ENCODE measurements at regions not wholly inside any gene's neighbourhood (a gene's known extent, or its start where the extent isn't known, plus 50 kb on each side); places are given as distances from the start of the nearest gene placed in this dataset.

DNA sequence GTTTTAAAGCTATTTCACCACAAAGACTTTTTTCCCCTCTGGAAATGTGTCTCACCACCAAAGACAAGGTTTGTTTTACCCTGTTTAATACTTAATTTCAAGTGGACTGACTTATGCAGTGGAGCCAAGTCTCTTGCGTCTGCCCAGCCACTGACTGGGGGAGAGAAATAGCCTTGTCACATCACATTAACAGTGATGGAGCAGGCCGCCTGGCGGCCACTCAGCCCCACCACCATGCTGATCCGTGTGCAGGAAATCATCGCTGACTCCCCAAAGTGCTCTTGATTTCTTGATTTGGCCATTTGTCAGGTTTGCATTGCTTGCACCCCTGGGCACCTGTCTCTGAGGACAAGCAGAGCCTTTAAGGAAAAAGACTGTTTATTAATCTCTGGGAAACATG lies 334.1 kb downstream of the GLRX3 start:
- no peak for DNase-seq

DNA sequence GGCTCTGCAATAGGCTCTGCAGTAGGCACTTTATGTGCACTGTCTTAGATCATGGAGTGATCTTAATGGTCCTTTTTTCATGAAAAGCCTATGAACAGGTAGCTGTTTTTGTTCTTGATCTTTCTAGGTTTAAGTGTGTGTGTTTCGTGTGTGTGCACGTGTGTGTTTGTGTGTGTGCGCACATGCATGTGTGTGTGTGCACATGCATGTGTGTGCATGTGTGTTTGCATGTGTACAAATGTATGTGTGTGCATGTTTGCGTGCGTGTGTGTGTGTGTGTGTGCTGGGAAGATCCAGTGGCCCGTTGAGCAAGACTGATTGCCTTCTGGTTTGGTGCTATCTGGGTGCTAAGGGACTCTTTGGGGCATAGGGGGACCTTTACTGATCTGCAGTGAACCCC lies 334.8 kb downstream of the GLRX3 start:
- no peak for DNase-seq

DNA sequence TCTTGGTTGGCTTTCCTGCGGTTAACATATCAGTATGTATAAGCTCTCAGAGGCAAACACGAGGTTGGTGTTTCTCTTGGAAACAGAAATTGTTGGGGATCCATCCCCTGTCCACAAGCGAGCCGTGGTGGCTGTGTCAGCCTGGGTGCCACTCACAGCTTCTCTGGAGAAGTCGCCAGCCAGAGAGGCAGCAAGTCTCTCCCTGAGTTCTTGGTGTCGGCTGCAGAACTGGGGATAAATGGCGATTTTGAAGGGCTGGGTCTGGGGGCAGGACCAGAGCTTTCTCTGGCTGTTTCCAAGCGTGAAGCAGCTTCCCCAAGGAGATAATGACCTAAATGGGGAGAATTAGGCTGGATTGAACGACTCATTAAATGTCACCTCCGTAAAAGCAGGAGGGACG lies 335.3 kb downstream of the GLRX3 start:
- no peak for DNase-seq

DNA sequence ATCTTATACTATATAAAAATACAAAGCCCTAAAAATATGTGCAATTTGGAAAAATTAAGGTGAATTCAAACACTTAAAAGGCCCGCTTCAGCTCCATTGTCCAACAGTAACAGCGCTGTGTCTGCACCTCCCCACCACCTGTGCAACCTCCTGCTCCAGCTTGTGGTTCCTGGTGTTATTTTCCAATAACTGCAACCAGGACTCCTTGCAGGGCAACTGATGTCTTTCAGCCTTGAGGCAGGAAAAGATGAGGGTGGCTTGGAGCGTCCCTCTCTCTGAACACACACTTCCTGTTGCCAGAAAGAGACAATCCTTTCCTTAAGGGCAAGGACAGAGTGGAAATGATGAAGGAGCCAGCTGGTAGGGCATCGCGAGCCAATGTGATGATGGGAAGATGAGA lies 336.0 kb downstream of the GLRX3 start:
- no peak for DNase-seq

DNA sequence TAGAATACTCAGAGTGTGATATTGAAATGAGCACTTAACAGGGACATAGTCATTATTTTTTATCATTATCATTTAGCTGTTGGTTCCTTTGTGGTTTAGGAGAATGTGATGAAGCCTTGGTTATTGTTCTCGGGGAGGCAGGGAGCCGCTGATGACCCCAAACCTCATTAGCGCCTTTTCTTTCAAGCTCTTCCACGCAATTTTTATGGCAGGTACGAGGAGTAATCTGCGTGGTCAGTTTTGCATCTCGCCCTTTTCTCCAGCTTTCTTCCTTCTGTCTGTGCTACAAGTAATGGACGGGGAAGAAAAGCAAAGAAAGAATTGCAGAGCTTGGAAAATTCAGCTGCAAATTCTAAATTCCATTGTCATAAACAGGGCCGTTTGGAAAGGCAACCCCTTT lies 338.4 kb downstream of the GLRX3 start:
- no peak for DNase-seq

DNA sequence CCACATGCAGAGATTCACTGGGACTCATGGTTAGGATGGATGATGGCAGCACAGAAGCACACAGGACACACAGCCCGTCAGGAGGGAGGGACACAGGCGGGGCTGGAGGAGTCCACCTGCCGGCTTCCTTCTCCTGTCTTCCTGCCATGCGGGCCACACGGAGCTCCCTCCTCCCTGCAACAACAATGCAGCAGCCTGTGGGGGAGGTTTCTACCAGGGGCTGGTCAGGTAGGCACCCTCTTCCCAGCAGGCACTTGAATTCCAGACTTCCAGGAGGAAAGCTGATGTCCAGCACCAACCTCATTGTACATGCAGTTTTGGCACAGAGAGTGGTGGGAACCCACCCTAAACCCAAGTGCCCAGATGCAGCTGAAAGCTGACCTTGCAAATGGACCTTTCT lies 341.2 kb downstream of the GLRX3 start:
- DNase-seq: no peak

DNA sequence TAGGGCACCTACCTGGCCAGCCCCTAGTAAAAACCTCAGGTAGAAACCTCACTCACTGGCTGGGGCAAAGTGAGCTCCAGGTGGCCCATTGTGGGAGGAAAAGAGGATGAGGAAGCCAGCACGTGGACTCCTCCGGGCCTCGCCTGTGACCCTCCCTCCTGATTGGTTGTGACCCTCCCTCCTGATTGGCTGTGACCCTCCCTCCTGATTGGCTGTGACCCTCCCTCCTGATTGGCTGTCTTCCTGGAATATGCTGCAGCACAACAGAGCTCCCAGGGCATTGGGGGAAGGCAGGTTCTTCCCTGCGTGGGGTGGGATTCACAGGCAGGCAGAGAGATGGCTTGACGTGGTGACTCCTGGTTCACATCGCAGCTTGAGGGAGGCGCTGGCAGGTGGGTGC lies 343.0 kb downstream of the GLRX3 start:
- no peak for DNase-seq

DNA sequence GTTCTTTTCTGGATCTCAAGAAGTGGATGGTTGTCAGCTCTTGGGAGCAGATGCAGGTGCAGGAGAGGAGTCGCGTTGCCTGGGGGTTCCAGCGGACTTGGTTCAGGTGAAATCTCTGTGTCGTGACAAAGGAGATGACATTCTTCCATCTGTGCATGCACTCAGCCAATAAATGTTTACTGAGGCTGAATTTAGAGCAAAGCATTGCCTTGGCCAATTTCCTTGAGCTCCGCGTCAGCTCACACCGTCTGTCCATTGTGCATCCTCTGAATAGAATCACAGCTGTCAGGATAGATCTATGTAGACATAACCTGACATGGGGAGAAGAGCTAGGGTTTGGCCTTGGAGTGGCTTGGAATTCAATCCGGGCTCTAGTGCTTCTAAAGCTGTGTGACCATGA lies 343.7 kb downstream of the GLRX3 start:
- no peak for DNase-seq

DNA sequence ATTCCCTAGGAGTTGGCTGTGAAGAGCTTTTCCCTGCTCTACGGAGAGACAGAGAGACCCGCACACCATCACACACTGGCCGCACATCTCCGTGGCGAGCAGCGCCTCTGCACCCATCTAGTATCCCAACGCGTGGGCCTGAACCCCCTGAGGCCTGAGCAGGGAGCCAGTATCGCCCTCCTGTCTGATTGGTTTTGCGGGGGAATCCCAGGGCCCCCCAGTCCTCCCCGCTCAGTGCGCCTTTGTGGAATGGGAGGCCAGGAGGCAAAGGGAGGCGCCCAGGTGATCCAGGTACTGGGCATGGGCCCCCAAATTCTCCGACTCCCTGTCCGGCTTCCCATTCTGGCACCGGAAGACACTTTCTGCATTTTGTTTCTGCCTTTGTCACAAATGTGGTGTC lies 344.3 kb downstream of the GLRX3 start:
- no peak for DNase-seq

DNA sequence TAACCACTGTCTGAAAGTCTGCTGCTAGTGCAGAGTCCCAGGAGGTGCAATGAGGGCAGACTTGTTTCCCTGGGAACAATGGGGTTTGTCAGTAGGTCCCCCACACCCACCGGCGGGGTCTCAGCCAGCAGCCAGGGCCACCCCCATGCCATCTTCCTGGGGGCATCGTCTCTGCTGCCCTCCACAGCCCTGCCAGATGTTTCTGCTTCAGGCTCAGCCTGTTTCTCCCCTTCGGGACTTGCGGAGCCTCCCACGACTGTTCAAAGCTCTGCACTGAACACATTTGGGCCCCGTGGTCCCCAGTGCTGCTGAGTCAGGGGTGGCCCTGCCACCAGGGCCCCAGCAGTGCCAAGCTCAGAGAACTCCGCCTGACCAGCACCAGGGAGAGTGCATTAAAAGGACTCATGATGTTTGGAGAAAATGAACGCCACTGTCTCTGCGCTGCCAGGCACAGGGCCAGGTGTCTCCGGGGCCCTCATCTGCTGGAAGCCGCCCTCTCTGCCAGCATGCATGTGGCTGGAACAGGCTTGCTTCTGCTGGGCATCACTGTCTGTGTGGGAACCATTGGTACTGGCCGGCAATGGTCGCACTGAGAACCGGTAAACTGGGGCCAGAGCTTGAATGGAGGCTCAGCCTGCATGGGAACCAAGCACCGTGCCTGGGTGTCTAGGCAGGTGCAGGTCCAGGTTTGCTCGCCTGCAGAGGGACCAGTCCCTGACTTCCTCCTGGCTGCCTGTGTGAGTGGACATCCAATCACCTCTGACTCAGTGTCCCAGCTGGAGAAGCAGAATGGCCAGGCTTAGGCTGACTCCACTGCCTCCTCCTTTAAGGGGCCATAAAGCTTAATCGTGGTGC lies 345.1 kb downstream of the GLRX3 start:
- DNase-seq: no peak

DNA sequence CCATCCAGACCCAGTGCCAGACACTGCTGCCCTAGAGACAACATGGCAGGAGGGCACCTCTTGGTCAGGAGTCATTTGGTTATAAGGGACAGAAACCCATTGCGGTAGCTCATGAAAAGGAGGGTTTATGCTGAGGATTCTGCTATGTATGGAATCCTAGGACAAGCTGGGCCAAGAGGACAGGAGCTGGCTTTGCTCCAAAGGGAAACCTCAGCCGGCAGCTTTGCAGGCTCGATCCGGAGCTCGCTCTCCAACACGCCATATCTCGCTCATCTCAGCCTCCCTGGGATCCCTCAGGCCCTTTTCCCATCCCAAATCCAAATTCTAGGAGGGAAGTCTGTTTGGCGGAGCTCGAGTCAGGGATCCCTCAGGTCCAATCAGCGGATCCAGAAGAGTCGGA lies 345.7 kb downstream of the GLRX3 start:
- no peak for DNase-seq

DNA sequence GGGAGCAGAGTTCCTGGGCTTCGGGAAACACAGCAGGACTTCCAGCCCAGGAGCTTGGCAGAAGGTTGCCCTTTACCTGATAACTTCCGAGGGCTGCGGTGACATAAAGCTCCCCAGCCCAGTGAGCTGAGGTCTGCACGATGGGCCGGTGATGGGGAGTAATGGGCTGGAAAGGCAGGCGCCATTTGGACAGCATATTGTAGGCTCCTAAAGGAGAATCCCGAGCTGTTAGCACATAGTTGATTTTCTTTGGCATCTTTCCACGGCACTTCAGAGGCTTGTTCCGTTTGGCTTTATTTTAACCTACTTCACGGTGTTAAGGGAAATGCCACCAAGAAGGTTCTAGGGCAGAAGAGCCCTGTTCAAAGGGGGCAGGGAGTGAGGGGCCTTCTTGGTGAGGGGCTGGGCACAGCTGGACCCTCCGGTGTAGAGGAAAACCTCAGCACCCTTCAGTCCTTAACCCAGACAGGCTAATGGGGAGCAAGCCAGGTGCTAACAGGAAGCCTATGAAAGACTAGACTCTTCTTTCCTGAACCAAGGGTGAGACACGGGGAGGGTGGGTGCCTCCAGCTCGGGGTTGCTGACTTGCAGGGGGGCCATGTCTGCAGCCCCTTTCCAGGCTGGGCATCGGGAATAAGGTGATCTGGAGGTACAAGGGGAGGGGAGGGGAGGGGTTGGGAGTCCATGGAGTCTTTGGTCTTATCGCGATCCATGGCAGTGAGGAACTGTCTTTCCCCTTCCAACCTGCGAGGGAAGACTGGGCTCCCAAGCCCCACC lies 347.7 kb downstream of the GLRX3 start:
- DNase-seq: no peak

DNA sequence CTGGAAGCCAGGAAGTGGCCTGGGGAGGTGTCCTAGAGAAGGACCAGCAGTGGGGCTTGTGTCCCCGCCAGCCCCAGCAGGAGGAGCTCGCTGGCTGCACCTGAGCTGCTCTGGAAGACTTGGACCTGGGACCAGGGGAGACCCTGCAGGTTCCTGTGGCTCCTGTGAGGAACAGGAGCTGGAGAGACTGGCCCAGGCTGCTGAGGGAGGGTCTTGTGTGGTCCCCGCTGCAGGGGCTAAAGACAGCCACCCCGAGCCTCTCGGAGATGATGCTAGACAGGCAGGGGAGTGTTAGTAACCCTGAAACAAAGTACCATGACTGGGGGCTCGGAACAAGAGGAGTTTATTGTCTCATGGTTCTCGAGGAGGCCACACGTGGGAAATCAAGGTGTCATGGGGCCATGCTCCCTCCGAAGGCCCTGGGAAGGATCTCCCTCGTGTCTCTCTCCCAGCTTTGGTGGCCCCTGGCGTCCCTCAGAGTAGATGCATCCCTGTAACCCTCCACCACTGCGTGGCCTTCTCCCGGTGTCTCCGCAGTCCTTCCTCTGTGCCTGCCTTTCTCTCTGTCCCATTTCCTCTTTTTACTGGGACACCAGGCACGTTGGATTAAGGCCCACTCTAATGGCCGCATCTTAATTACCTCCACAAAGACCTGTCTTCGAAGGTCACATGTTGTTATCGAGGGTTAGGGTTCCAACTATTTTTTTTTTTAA lies 348.4 kb downstream of the GLRX3 start:
- no peak for DNase-seq

DNA sequence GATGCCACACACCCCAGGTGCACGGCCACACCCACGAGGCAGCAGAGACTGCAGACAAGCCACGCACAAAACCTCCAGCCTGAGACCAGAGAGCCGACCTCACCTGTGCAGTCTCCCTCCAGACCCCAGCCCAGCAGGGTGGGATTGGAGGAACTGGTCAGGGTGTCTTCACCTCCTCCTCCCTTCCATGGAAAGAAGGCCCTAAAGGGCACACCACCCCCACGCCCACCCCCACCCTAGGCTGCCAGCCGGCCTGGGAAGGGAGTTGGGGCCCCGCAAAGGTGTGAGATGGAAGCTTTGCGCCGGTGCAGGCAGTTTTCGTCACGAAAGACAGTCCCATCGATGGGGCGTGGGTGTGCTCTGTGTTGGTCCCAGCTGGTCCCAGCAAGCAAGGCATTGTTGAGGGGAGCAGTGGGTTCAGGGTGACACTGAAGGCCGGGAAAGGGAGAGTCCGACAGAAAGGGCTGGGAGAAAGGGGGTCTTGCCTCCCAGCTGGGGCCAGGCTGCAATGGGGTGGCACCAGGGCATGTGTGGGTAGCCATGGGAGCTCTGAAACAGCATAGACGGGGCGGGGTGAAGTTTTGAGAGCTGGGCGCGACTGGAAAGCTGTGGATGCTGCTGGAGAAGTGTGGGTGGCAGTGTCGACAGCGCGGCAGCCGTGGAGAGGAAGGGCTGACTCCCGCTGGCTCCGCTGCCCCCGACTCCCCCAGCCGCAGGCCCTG lies 349.2 kb downstream of the GLRX3 start:
- DNase-seq: no peak

DNA sequence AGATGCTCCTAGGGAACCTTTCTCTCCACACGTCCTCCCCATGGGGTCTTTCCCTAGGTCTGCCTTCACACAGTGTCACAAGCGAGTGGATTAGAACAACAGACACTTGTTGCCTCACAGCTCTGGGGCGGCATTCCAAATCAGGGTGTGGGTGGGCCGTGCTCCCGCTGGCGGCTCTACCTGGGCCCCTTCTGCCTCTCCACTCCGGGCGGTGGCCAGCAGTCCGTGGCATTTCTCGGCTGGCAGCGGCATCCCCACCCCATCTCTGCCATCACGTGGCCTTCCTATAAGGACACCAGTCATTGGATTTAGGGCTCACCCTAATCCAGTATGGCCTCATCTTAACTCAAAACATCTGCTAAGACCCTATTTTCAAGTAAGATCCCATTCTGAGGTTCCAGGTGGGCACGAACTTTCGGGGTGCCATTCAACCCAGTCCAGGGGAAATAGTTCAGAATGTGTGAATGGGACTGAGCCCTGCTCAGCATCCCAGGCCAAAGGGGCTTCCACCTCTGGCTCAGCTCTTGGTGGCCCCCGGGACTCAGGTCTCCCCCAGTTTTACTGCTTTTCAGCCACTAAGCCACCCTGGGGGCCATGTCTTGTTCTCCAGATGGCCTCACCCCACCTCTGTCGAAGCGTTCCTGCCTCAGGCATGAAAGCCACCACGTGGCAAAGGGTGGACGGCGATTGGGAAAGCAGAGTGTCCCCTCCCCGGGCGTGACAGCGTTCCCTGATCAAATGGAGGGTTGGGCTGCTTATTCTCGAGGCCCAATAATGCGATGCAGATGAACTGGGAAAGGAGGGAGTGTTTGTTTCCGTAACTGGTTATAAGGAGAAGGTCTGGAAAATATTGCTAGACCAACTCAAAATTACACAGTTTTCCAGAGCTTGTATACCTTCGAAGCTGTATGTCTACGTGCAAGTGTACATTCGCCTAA lies 350.0 kb downstream of the GLRX3 start:
- DNase-seq: no peak

DNA sequence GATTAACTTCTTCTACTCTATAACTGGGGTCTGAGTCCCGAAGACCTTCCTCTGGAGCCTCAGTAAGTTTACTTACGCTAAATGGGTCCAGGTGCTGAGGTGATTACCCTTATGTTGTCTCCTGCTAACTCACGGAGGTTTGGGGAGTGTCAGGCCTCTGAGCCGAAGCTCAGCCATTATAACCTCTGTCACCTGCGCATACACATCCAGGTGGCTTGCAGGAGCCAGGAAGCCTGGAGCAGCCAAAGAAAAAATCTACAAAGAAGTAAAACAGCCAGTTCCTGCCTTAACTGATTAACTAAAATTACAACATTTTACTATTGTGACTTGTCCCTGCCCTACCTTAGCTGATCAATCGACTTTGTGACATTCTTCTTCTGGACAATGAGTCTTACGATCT lies 350.7 kb downstream of the GLRX3 start:
- no peak for DNase-seq

DNA sequence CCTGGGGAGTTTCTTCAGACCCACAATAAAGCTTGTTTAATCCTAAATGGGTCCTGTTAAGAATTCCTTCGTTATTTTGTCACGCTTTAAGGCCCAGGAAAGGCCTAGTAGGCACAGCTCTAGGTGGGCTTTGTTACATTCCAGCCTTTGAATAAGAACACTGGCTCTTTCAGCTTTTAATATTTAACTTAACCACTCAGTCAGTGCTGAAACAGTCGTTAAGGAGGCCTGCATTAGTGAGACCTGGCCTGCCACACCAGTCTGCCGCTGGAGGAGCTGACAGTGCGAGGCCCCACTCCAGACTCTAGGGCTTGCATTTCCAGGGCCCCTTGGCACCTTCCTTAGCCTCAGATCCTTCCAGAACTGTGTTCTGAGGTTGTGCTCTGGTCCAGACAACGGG lies 351.4 kb downstream of the GLRX3 start:
- no peak for DNase-seq

DNA sequence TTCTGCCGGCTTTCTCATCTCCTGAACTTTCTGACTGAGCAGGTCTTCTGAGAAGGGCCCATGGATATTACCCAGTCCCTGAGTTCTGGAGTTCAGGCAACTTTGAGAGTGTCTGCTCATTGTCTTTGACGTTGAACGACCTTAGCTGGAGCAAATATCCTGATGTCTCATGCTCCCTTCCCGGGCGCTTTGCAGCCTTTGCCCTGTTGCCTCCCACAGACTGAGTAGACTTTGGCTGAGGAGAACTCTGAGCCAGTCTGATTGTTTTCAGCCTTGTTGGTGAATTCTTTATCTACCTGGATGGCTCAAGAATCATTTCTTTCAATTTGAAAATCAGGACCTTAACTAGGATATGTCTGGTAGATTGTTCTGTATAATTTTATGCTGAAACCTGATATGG lies 353.7 kb downstream of the GLRX3 start:
- no peak for DNase-seq

DNA sequence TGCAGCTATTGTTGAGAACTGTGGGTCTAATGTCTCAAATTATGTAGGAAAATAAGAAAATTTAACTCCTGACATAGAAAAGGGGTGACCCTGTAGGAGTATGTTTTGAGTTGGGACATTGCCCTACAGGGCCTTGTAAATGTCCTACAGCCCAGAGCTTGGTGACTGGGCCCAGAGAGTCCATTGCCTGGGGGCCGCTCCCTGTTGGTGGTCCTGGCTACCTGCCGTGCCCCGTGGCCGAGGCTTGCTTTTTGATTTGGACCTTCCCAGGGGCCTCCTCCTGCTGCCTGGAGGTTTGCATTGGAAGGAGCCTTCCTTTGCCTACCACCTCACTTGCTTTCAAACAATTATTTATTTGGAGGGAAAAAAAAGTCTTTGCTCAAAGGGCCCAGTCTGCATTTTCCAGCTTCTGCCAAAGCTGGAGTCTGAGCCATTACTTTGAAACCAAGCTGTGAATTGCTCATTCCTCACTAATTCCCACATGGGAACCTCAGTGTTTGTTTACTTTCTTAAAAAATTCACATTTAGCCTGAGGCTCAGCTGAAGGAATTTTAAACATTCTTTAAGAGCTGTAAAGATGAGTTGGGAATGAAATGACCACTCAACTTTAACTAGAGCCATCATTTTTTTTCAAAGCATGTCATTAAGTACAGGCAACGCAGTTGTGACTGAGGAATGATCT lies 355.0 kb downstream of the GLRX3 start:
- no peak for DNase-seq

DNA sequence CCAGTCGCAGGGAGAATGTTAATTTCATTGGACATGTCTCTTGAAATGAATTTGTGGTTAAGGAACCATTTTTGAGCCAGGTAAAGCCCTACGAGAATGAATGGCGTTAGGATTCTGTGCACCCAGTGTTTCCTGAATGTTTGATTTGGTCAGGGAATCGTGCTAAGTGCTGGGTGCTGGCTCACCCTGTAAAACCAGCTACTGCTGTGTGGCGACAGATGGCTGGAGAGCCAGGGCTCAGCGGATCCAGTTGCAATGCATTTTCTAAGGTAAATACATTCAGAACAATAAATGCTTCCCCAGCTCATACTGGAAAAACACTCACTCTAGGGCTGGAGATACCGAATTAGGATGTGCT lies 355.5 kb downstream of the GLRX3 start:
- DNase-seq: no peak

DNA sequence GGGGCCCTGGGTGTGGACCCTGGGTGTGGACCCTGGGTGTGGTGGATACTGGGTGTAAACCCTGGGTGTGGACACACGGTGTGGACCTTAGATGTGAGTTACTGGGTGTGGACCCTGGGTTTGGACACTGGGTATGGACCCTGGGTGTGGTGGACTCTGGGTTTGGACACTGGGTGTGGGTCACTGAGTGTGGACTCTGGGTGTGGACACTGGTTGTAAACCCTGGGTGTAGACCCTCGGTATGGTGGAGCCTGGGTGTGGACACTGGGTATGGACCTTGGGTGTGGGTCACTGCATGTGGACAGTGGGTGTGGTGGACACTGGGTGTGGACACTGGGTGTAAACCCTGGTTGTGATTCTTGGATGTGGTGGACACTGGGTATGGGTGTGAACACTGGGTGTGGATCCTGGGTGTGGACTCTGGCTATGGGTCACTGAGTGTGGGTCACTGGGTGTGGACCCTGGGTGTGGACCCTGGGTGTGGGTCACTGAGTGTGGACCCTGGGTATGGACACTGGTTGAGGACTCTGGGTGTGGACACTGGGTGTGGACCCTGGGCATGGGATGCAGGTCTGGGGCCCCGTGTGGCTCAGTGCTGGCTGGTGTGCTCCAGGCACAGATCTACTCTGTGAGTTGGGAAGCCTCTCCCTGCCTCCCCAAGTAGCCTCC lies 356.2 kb downstream of the GLRX3 start:
- DNase-seq: no peak
